Type B pancreatic cell (in vitro differentiated cells): ENCODE measurements at regions not wholly inside any gene's neighbourhood (a gene's known extent, or its start where the extent isn't known, plus 50 kb on each side); places are given as distances from the start of the nearest gene placed in this dataset.
"Not testable (repeated sequence)": the region's sequence is repeated elsewhere in the genome, so short reads cannot be mapped to it uniquely, and the experiment has no call there.

ENCODE experiments used
- DNase-seq: peaks from one replicate; pipeline ENCODE4 v3.0.0; 2021; ENCODE audit warnings: mixed read lengths; ENCODE audit not compliant: unreplicated experiment; ENCODE audit errors: extremely low spot score
- H3K27ac Mint-ChIP-seq: 2 replicates; pipeline ENCODE4 v1.8.0; 2021; ENCODE audit warnings: mild to moderate bottlenecking, mixed read lengths
- H3K27me3 Mint-ChIP-seq: 2 replicates; pipeline ENCODE4 v1.8.0; 2021; ENCODE audit warnings: mixed read lengths
- H3K36me3 Mint-ChIP-seq: 2 replicates; pipeline ENCODE4 v1.8.0; 2021; ENCODE audit warnings: mixed read lengths
- H3K4me1 Mint-ChIP-seq: one replicate; pipeline ENCODE4 v1.8.0; 2021; ENCODE audit warnings: mixed read lengths; ENCODE audit not compliant: unreplicated experiment
- H3K4me3 Mint-ChIP-seq: 2 replicates; pipeline ENCODE4 v1.8.0; 2021; ENCODE audit warnings: mild to moderate bottlenecking, mixed read lengths
- H3K9me3 Mint-ChIP-seq: 2 replicates; pipeline ENCODE4 v1.8.0; 2021; ENCODE audit warnings: mixed read lengths
- CTCF ChIP-seq: fragments of 200-600 bp; sonication (generic); conservative IDR thresholded peaks from 2 replicates; pipeline ENCODE4 v1.5.0; 2021; ENCODE audit warnings: antibody characterized with exemption, mild to moderate bottlenecking

GRCh38 chr13:104625201-104625600, 1559.0 kb upstream of the SLC10A2 start:
- DNase-seq, result no peak
- Mint-ChIP-seq H3K4me1 (no peaks in the 10 kb centered on the region), H3K27me3 (no peaks in the 10 kb centered on the region)

GRCh38 chr13:104616990-104617389, 1550.8 kb upstream of the SLC10A2 start:
- DNase-seq, result no peak
- H3K4me1 Mint-ChIP-seq, result no peaks in the 10 kb centered on the region
- H3K4me3 Mint-ChIP-seq, result no peak overlapping the region
- peaks cover 18% of the 10 kb centered on the region for H3K9me3 Mint-ChIP-seq
- no peaks in the 10 kb centered on the region for H3K36me3 Mint-ChIP-seq
- no peak overlapping the region for H3K27ac Mint-ChIP-seq
- no peaks in the 10 kb centered on the region for H3K27me3 Mint-ChIP-seq
- TF ChIP-seq CTCF, result no peak

More at GRCh38 chr13:104625201-104625600, 1559.0 kb upstream of the SLC10A2 start:
- H3K36me3 Mint-ChIP-seq, result no peaks in the 10 kb centered on the region
- H3K9me3 Mint-ChIP-seq, result no peaks in the 10 kb centered on the region
- H3K27ac Mint-ChIP-seq, result no peak overlapping the region
- no peak for TF ChIP-seq CTCF
- H3K4me3 Mint-ChIP-seq, result no peak overlapping the region

- H3K4me3 Mint-ChIP-seq, result no peak overlapping the region
- H3K27me3 Mint-ChIP-seq, result no peaks in the 10 kb centered on the region
- no peak for TF ChIP-seq CTCF
- no peaks in the 10 kb centered on the region for H3K36me3 Mint-ChIP-seq
- H3K4me1 Mint-ChIP-seq, result no peaks in the 10 kb centered on the region
- H3K9me3 Mint-ChIP-seq, result peaks cover 18% of the 10 kb centered on the region
- DNase-seq, result no peak
- no peak overlapping the region for H3K27ac Mint-ChIP-seq
Measured at GRCh38 chr13:104614361-104615145, 1548.3 kb upstream of the SLC10A2 start.

- H3K4me3 Mint-ChIP-seq, result no peak overlapping the region
- no peak for TF ChIP-seq CTCF
- DNase-seq, result no peak
- H3K27me3 Mint-ChIP-seq, result peaks cover 3% of the 10 kb centered on the region
- H3K36me3 Mint-ChIP-seq, result no peaks in the 10 kb centered on the region
- H3K9me3 Mint-ChIP-seq, result no peaks in the 10 kb centered on the region
- no peak overlapping the region for H3K27ac Mint-ChIP-seq
- no peaks in the 10 kb centered on the region for H3K4me1 Mint-ChIP-seq
Measured at GRCh38 chr13:104608331-104608730, 1542.1 kb upstream of the SLC10A2 start.

GRCh38 chr13:104605435-104605834, 1539.2 kb upstream of the SLC10A2 start:
- H3K4me1 Mint-ChIP-seq, H3K27ac Mint-ChIP-seq, DNase-seq, H3K27me3 Mint-ChIP-seq, H3K36me3 Mint-ChIP-seq, H3K9me3 Mint-ChIP-seq, H3K4me3 Mint-ChIP-seq: not testable (repeated sequence)

- Mint-ChIP-seq H3K27me3 (no peaks in the 10 kb centered on the region), H3K4me1 (peaks cover 27% of the 10 kb centered on the region), H3K36me3 (no peaks in the 10 kb centered on the region), H3K9me3 (peaks cover 4% of the 10 kb centered on the region), H3K27ac (no peak overlapping the region), H3K4me3 (no peak overlapping the region)
- DNase-seq, result no peak
- TF ChIP-seq CTCF, result no peak
Measured at GRCh38 chr13:104597546-104598180, 1531.4 kb upstream of the SLC10A2 start.
